Cardiac fibroblast (primary cell): ENCODE measurements at regions not wholly inside any gene's neighbourhood (a gene's known extent, or its start where the extent isn't known, plus 50 kb on each side); places are given as distances from the start of the nearest gene placed in this dataset.

Experiments used
- DNase-seq, 2 donors: peaks; one replicate each; pipeline versions ENCODE4 v3.0.0 to v3.0.0-alpha.2; 2010; ENCODE audit warnings: low read depth in 2 of 2
- H3K4me3 ChIP-seq, 2 donors: replicated peaks in 1 of 2; 1 replicate in 1 of 2; 2 replicates in 1 of 2; pipeline ENCODE4 v1.5.1; 2011; ENCODE audit warnings: low read depth in 2 of 2, low read length in 2 of 2, mild to moderate bottlenecking in 2 of 2, moderate library complexity in 1 of 2
- TF ChIP-seq, protein P1 (sequence below): IDR thresholded peaks from one replicate; pipeline ENCODE4 v1.5.1; 2011; ENCODE audit warnings: low read depth, mild to moderate bottlenecking, low read length, inconsistent platforms

DNA sequence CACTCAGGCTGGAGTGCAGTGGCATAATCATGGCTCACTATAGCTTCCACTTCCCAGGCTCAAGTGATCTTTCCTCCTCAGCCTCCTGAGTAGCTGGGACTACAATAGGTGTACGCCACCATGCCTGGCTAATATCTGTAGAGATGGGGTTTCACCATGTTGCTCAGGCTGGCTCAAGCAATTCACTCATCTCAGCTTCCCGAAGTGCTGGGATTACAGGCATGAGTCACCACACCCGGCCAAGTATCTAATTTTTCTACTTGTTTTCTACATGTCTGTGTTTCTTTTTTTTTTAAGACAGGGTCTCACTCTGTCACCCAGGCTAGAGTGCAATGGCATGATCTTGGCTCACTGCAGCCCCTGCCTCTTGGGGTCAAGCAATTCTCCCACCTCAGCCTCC, 119.7 kb upstream of the MED13L start:
- DNase-seq, result peak; percentile 53 to 70
- TF ChIP-seq, protein P1, sequence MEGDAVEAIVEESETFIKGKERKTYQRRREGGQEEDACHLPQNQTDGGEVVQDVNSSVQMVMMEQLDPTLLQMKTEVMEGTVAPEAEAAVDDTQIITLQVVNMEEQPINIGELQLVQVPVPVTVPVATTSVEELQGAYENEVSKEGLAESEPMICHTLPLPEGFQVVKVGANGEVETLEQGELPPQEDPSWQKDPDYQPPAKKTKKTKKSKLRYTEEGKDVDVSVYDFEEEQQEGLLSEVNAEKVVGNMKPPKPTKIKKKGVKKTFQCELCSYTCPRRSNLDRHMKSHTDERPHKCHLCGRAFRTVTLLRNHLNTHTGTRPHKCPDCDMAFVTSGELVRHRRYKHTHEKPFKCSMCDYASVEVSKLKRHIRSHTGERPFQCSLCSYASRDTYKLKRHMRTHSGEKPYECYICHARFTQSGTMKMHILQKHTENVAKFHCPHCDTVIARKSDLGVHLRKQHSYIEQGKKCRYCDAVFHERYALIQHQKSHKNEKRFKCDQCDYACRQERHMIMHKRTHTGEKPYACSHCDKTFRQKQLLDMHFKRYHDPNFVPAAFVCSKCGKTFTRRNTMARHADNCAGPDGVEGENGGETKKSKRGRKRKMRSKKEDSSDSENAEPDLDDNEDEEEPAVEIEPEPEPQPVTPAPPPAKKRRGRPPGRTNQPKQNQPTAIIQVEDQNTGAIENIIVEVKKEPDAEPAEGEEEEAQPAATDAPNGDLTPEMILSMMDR, result no peak

DNA sequence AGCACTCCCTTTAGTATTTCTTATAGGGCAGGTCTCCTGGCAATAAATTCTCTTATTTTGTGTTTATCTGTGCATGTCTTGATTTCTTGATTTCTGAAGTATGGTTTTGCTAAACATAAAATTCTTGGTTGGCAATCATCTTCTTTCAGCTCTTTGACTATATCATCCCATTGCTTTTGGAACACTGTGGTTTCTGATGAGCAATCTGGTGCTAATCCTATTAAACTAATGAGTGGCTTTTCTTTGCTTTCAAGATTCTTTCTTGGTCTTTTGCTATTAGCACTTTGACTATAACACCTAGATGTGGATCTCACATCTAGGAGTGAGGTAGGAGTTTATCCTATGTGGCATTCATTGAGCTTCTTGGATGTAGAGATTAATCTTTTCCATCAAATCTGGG, 120.7 kb upstream of the MED13L start:
- H3K4me3 ChIP-seq, result no peak overlapping the region
- TF ChIP-seq, protein P1, result no peak
- no peak for DNase-seq

More for the DNA sequence above, 119.7 kb upstream of the MED13L start:
- H3K4me3 ChIP-seq, result no peak overlapping the region

DNA sequence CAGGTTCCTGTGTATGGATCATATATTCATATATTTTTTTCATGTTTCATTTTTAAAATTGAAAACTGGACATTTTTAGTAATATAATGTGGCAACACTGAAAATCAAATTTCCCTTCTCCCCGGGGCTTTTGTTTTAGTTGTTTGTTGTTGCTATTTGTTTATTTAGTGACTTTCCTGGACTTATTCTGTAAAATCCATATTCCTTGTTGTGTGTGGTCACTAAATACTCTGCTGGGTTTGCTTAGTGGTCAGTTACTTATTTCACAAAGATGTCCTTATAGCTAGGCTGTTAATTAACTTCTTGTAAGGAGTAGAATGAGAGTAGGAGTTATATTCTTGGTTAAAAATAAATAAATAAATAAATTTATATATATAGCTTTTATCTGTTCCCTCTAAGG, 121.6 kb upstream of the MED13L start:
- DNase-seq, result no peak
- H3K4me3 ChIP-seq, result no peak overlapping the region
- TF ChIP-seq, protein P1, result no peak

- H3K4me3 ChIP-seq, result no peak overlapping the region
- TF ChIP-seq, protein P1, result no peak
- DNase-seq, result no peak
Observed at GRCh38 chr12:116400636-116401372, 123.3 kb upstream of the MED13L start.

DNA sequence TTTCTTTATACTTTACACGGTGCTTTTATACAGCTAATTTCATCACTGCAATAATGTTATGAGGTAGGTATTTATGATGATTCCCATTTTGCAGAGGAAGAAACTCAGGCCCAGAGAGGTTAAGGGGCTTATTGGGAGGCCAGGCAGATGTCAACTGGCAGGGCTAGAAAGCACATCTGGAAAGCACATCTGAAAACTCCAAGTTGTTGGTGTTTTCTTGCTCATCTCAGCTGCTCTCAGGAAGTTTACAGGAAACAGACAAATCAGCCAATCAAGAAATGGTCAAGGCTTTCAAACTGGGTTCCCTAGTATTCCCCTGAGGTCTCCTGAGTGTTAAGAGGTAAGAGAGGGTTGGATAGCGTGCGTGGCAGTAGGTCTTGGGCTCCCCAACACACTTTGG, 124.1 kb upstream of the MED13L start:
- TF ChIP-seq, protein P1, result no peak
- H3K4me3 ChIP-seq, result no peak overlapping the region

GRCh38 chr12:116402163-116402939, 124.9 kb upstream of the MED13L start:
- DNase-seq, result no peak
- TF ChIP-seq, protein P1, result no peak
- H3K4me3 ChIP-seq, result no peak overlapping the region

More for the DNA sequence above, 124.1 kb upstream of the MED13L start:
- no peak for DNase-seq
